Activated CD8-positive, alpha-beta memory T cell treated with anti-CD3 and anti-CD28 coated beads, Interleukin-2, amount 50 U/mL, for 1 hour (primary cell): ENCODE measurements at regions not wholly inside any gene's neighbourhood (a gene's known extent, or its start where the extent isn't known, plus 50 kb on each side); places are given as distances from the start of the nearest gene placed in this dataset.
"Not testable (repeated sequence)": the region's sequence is repeated elsewhere in the genome, so short reads cannot be mapped to it uniquely, and the experiment has no call there.

Experiments
- DNase-seq: peaks from one replicate; pipeline ENCODE4 v3.0.0-alpha.2; 2020; ENCODE audit errors: extremely low read depth

GRCh38 chr14:71536015-71536740, 396.1 kb upstream of the RGS6 start:
- no peak for DNase-seq

GRCh38 chr14:71536927-71537772, 395.1 kb upstream of the RGS6 start:
- no peak for DNase-seq

- DNase-seq, result no peak
These were observed 393.9 kb upstream of the RGS6 start for GRCh38 chr14:71538288-71538687.

- no peak for DNase-seq
These were observed 393.1 kb upstream of the RGS6 start for GRCh38 chr14:71538938-71539649.

- DNase-seq, result no peak
These were observed 392.5 kb upstream of the RGS6 start for GRCh38 chr14:71539650-71540285.

GRCh38 chr14:71541271-71541670, 391.0 kb upstream of the RGS6 start:
- no peak for DNase-seq

GRCh38 chr14:71541973-71542690, 390.1 kb upstream of the RGS6 start:
- DNase-seq, result no peak

- DNase-seq, result no peak
These were observed 382.7 kb upstream of the RGS6 start for GRCh38 chr14:71549421-71550050.

GRCh38 chr14:71550367-71550766, 381.9 kb upstream of the RGS6 start:
- no peak for DNase-seq

- no peak for DNase-seq
These were observed 380.8 kb upstream of the RGS6 start for GRCh38 chr14:71551291-71551950.

- no peak for DNase-seq
These were observed 379.4 kb upstream of the RGS6 start for GRCh38 chr14:71552809-71553208.

GRCh38 chr14:71553779-71554178, 378.4 kb upstream of the RGS6 start:
- DNase-seq, result no peak

GRCh38 chr14:71554323-71554722, 377.9 kb upstream of the RGS6 start:
- no peak for DNase-seq

- no peak for DNase-seq
These were observed 377.1 kb upstream of the RGS6 start for GRCh38 chr14:71554959-71555612.

- DNase-seq, result peak; percentile 39
These were observed 376.3 kb upstream of the RGS6 start for GRCh38 chr14:71555654-71556559.

GRCh38 chr14:71556730-71557129, 375.5 kb upstream of the RGS6 start:
- no peak for DNase-seq

GRCh38 chr14:71557351-71557750, 374.9 kb upstream of the RGS6 start:
- no peak for DNase-seq

- DNase-seq, result not testable (repeated sequence)
These were observed 373.3 kb upstream of the RGS6 start for GRCh38 chr14:71558943-71559342.

GRCh38 chr14:71560751-71561150, 371.5 kb upstream of the RGS6 start:
- no peak for DNase-seq
